NCI-H2196 (cell line): ENCODE measurements at regions not wholly inside any gene's neighbourhood (a gene's known extent, or its start where the extent isn't known, plus 50 kb on each side); places are given as distances from the start of the nearest gene placed in this dataset.

Experiments
- DNase-seq: peaks from one replicate; lab custom pipeline; 2025; ENCODE audit not compliant: unreplicated experiment; lab: John Stamatoyannopoulos, UW

- no peak for DNase-seq
Measured at GRCh38 chr7:46652317-46652716, 731.2 kb upstream of the IGFBP3 start.

- DNase-seq, result no peak
Measured at GRCh38 chr7:46651561-46652088, 730.6 kb upstream of the IGFBP3 start.

GRCh38 chr7:46651070-46651469, 730.0 kb upstream of the IGFBP3 start:
- DNase-seq, result no peak

- no peak for DNase-seq
Measured at GRCh38 chr7:46649876-46650275, 728.8 kb upstream of the IGFBP3 start.

GRCh38 chr7:46637793-46638735, 717.0 kb upstream of the IGFBP3 start:
- no peak for DNase-seq

- DNase-seq, result no peak
Measured at GRCh38 chr7:46636022-46636421, 715.0 kb upstream of the IGFBP3 start.

- no peak for DNase-seq
Measured at GRCh38 chr7:46633630-46634240, 712.7 kb upstream of the IGFBP3 start.

- DNase-seq, result no peak
Measured at GRCh38 chr7:46633200-46633599, 712.1 kb upstream of the IGFBP3 start.

GRCh38 chr7:46630031-46630430, 709.0 kb upstream of the IGFBP3 start:
- no peak for DNase-seq

GRCh38 chr7:46628389-46628788, 707.3 kb upstream of the IGFBP3 start:
- no peak for DNase-seq

GRCh38 chr7:46626691-46627310, 705.7 kb upstream of the IGFBP3 start:
- no peak for DNase-seq

- no peak for DNase-seq
Measured at GRCh38 chr7:46626261-46626660, 705.2 kb upstream of the IGFBP3 start.

GRCh38 chr7:46625032-46625431, 704.0 kb upstream of the IGFBP3 start:
- no peak for DNase-seq

GRCh38 chr7:46622251-46622650, 701.2 kb upstream of the IGFBP3 start:
- no peak for DNase-seq

- DNase-seq, result no peak
Measured at GRCh38 chr7:46619723-46620310, 698.7 kb upstream of the IGFBP3 start.

GRCh38 chr7:46616636-46617035, 695.6 kb upstream of the IGFBP3 start:
- DNase-seq, result no peak

- DNase-seq, result no peak
Measured at GRCh38 chr7:46613551-46613950, 692.5 kb upstream of the IGFBP3 start.

- no peak for DNase-seq
Measured at GRCh38 chr7:46613116-46613515, 692.0 kb upstream of the IGFBP3 start.

- no peak for DNase-seq
Measured at GRCh38 chr7:46611508-46611907, 690.4 kb upstream of the IGFBP3 start.

- DNase-seq, result no peak
Measured at GRCh38 chr7:46610746-46611145, 689.7 kb upstream of the IGFBP3 start.

- DNase-seq, result no peak
Measured at GRCh38 chr7:46607176-46607575, 686.1 kb upstream of the IGFBP3 start.
